Astrocyte (in vitro differentiated cells and primary cell): ENCODE measurements at regions not wholly inside any gene's neighbourhood (a gene's known extent, or its start where the extent isn't known, plus 50 kb on each side); places are given as distances from the start of the nearest gene placed in this dataset.

ENCODE experiments used
- DNase-seq: peaks from one replicate; pipeline ENCODE4 v3.0.0-alpha.2; 2010; ENCODE audit warnings: low read depth
- FAIRE-seq: peaks from 2 replicates; lab custom pipeline; 2011; peaks lifted over from hg19 to GRCh38; lab: Jason Lieb, UNC
- H2AFZ ChIP-seq: 2 replicates; pipeline ENCODE4 v1.6.0; 2012; ENCODE audit warnings: low read depth, low read length, inconsistent platforms
- H3K27ac ChIP-seq: 2 replicates; pipeline ENCODE4 v1.5.1; 2011; ENCODE audit warnings: low read depth, low read length, inconsistent platforms
- H3K27me3 ChIP-seq: 2 replicates; pipeline ENCODE4 v1.6.0; 2011; ENCODE audit warnings: low read length, inconsistent platforms; ENCODE audit not compliant: insufficient read depth
- H3K36me3 ChIP-seq: 2 replicates; pipeline ENCODE4 v1.5.1; 2011; ENCODE audit warnings: low read length, inconsistent platforms; ENCODE audit not compliant: insufficient read depth
- H3K4me1 ChIP-seq: 2 replicates; pipeline ENCODE4 v1.5.1; 2011; ENCODE audit warnings: low read length, inconsistent platforms; ENCODE audit not compliant: insufficient read depth
- H3K4me2 ChIP-seq: 2 replicates; pipeline ENCODE4 v1.6.0; 2012; ENCODE audit warnings: low read length, inconsistent platforms
- H3K4me3 ChIP-seq: 2 replicates; pipeline ENCODE4 v1.5.1; 2011; ENCODE audit warnings: low read depth, mild to moderate bottlenecking, low read length, inconsistent platforms; ENCODE audit not compliant: insufficient read depth
- H3K79me2 ChIP-seq: 2 replicates; pipeline ENCODE4 v1.6.0; 2012; ENCODE audit warnings: mild to moderate bottlenecking, low read length, inconsistent platforms; ENCODE audit not compliant: insufficient read depth
- H3K9ac ChIP-seq: 2 replicates; pipeline ENCODE4 v1.6.0; 2012; ENCODE audit warnings: mild to moderate bottlenecking, low read length, inconsistent platforms
- H3K9me3 ChIP-seq: 2 replicates; pipeline ENCODE4 v1.5.1; 2012; ENCODE audit warnings: low read depth, mild to moderate bottlenecking, low read length, inconsistent platforms; ENCODE audit not compliant: insufficient read depth
- H4K20me1 ChIP-seq: 2 replicates; pipeline ENCODE4 v1.6.0; 2012; ENCODE audit warnings: low read length, inconsistent platforms; ENCODE audit not compliant: insufficient read depth
- H3K27ac Mint-ChIP-seq: one replicate; pipeline ENCODE4 v1.8.0; 2021; ENCODE audit warnings: mild to moderate bottlenecking, mixed read lengths; ENCODE audit not compliant: unreplicated experiment
- H3K27me3 Mint-ChIP-seq: one replicate; pipeline ENCODE4 v1.8.0; 2021; ENCODE audit warnings: low read depth, mixed read lengths; ENCODE audit not compliant: unreplicated experiment
- H3K36me3 Mint-ChIP-seq: one replicate; pipeline ENCODE4 v1.8.0; 2021; ENCODE audit warnings: low read depth, mixed read lengths; ENCODE audit not compliant: unreplicated experiment
- H3K4me1 Mint-ChIP-seq: one replicate; pipeline ENCODE4 v1.8.0; 2021; ENCODE audit warnings: low read depth, mixed read lengths; ENCODE audit not compliant: unreplicated experiment
- H3K4me3 Mint-ChIP-seq: one replicate; pipeline ENCODE4 v1.8.0; 2021; ENCODE audit warnings: mild to moderate bottlenecking, moderate library complexity, mixed read lengths; ENCODE audit not compliant: unreplicated experiment
- H3K9me3 Mint-ChIP-seq: one replicate; pipeline ENCODE4 v1.8.0; 2021; ENCODE audit warnings: mild to moderate bottlenecking, mixed read lengths; ENCODE audit not compliant: unreplicated experiment
- EZH2 ChIP-seq: IDR thresholded peaks from 2 replicates; pipeline ENCODE4 v1.6.1; 2012; ENCODE audit warnings: mild to moderate bottlenecking, low read length, inconsistent platforms; ENCODE audit not compliant: insufficient read depth
- TF ChIP-seq, protein P1 (sequence below): IDR thresholded peaks from 2 replicates; pipeline ENCODE4 v1.5.1; 2011; ENCODE audit warnings: low read depth, mild to moderate bottlenecking, inconsistent platforms, low read length, moderate library complexity; ENCODE audit not compliant: insufficient read depth

GRCh38 chr20:39429726-39430125 is 467.6 kb downstream of the DHX35 start:
- no peak overlapping the region for H3K9ac ChIP-seq
- no peak overlapping the region for H3K27ac ChIP-seq
- DNase-seq (no peak), FAIRE-seq (no peak)
- H3K79me2 ChIP-seq, result no peaks in the 10 kb centered on the region
- no peaks in the 10 kb centered on the region for H3K4me1 ChIP-seq
- Mint-ChIP-seq H3K27ac (no peak overlapping the region), H3K36me3 (no peaks in the 10 kb centered on the region), H3K4me3 (no peak overlapping the region), H3K9me3 (peaks cover 5% of the 10 kb centered on the region), H3K4me1 (no peaks in the 10 kb centered on the region), H3K27me3 (peaks cover 10% of the 10 kb centered on the region)
- no peak overlapping the region for H3K4me2 ChIP-seq
- no peaks in the 10 kb centered on the region for H3K36me3 ChIP-seq
- no peak overlapping the region for H3K4me3 ChIP-seq
- no peak overlapping the region for H2AFZ ChIP-seq
- H3K27me3 ChIP-seq, result no peaks in the 10 kb centered on the region
- H4K20me1 ChIP-seq, result no peaks in the 10 kb centered on the region
- no peaks in the 10 kb centered on the region for H3K9me3 ChIP-seq
- TF ChIP-seq EZH2, result no peak
- TF ChIP-seq, protein P1, sequence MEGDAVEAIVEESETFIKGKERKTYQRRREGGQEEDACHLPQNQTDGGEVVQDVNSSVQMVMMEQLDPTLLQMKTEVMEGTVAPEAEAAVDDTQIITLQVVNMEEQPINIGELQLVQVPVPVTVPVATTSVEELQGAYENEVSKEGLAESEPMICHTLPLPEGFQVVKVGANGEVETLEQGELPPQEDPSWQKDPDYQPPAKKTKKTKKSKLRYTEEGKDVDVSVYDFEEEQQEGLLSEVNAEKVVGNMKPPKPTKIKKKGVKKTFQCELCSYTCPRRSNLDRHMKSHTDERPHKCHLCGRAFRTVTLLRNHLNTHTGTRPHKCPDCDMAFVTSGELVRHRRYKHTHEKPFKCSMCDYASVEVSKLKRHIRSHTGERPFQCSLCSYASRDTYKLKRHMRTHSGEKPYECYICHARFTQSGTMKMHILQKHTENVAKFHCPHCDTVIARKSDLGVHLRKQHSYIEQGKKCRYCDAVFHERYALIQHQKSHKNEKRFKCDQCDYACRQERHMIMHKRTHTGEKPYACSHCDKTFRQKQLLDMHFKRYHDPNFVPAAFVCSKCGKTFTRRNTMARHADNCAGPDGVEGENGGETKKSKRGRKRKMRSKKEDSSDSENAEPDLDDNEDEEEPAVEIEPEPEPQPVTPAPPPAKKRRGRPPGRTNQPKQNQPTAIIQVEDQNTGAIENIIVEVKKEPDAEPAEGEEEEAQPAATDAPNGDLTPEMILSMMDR, result no peak

GRCh38 chr20:39424962-39425678 is 463.0 kb downstream of the DHX35 start:
- TF ChIP-seq, protein P1, result no peak
- no peak for TF ChIP-seq EZH2
- H3K4me3 ChIP-seq, result no peak overlapping the region
- no peak overlapping the region for H3K27ac ChIP-seq
- no peaks in the 10 kb centered on the region for H3K4me1 Mint-ChIP-seq
- H3K36me3 ChIP-seq, result no peaks in the 10 kb centered on the region
- H3K9me3 ChIP-seq, result no peaks in the 10 kb centered on the region
- no peak overlapping the region for H2AFZ ChIP-seq
- H3K4me1 ChIP-seq, result no peaks in the 10 kb centered on the region
- no peak overlapping the region for H3K9ac ChIP-seq
- no peaks in the 10 kb centered on the region for H3K9me3 Mint-ChIP-seq
- no peak overlapping the region for H3K4me3 Mint-ChIP-seq
- no peaks in the 10 kb centered on the region for H3K79me2 ChIP-seq
- no peak overlapping the region for H3K27ac Mint-ChIP-seq
- H3K27me3 ChIP-seq, result no peaks in the 10 kb centered on the region
- no peak overlapping the region for H3K4me2 ChIP-seq
- H4K20me1 ChIP-seq, result no peaks in the 10 kb centered on the region
- FAIRE-seq (no peak), DNase-seq (no peak)
- H3K36me3 Mint-ChIP-seq, result no peaks in the 10 kb centered on the region
- peaks cover 12% of the 10 kb centered on the region for H3K27me3 Mint-ChIP-seq

DNA sequence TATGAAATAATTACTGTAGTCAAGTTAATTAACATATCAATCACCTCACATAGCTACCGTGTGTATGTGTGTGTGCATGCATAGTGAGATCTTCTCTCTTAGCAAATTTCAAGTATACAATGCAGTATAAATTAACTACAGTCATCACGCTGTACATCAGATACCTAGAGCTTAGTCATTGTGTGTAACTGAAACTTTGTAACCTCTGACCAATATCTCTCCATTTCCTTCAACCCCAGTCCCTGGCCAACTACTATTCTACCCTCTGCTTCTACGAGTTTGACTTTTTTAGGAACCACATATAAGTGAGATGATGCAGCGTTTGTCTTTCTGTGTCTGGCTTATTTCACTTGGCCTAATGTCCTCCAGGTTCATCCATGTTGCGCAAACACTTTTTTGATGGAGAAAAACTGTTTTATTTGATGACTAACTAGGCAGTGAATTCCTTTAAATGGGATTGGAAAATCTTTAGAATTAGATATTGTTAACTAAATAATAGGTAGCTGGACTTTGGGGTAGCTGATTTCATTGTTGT is 459.5 kb downstream of the DHX35 start:
- no peak overlapping the region for H3K4me2 ChIP-seq
- H3K27ac ChIP-seq, result no peak overlapping the region
- Mint-ChIP-seq H3K4me3 (no peak overlapping the region), H3K27me3 (peaks cover 18% of the 10 kb centered on the region), H3K27ac (no peak overlapping the region), H3K4me1 (no peaks in the 10 kb centered on the region), H3K9me3 (no peaks in the 10 kb centered on the region), H3K36me3 (no peaks in the 10 kb centered on the region)
- FAIRE-seq (no peak), DNase-seq (no peak)
- no peaks in the 10 kb centered on the region for H3K4me1 ChIP-seq
- no peak for TF ChIP-seq EZH2
- TF ChIP-seq, protein P1, result no peak
- H3K9ac ChIP-seq, result no peak overlapping the region
- no peak overlapping the region for H3K4me3 ChIP-seq
- H2AFZ ChIP-seq, result no peak overlapping the region
- no peaks in the 10 kb centered on the region for H3K9me3 ChIP-seq
- no peaks in the 10 kb centered on the region for H4K20me1 ChIP-seq
- no peaks in the 10 kb centered on the region for H3K27me3 ChIP-seq
- no peaks in the 10 kb centered on the region for H3K79me2 ChIP-seq
- H3K36me3 ChIP-seq, result no peaks in the 10 kb centered on the region
